CD8-positive, alpha-beta memory T cell (primary cell): ENCODE measurements at regions not wholly inside any gene's neighbourhood (a gene's known extent, or its start where the extent isn't known, plus 50 kb on each side); places are given as distances from the start of the nearest gene placed in this dataset.
"Not testable (repeated sequence)": the region's sequence is repeated elsewhere in the genome, so short reads cannot be mapped to it uniquely, and the experiment has no call there.

Experiments used
- CTCF ChIA-PET: fragments of 350-600 bp; sonication (Branson Sonifier 250); formaldehyde crosslinking; loops from one replicate; lab custom pipeline; 2021; ENCODE audit warnings: antibody characterized with exemption; lab: Charles Lee
- POLR2A ChIA-PET: fragments of 350-600 bp; sonication (Branson Sonifier 250); formaldehyde crosslinking; loops from one replicate; lab custom pipeline; 2021; ENCODE audit warnings: antibody characterized with exemption; lab: Charles Lee
- DNase-seq, 5 donors: peaks; one replicate each; pipeline versions ENCODE4 v3.0.0 to v3.0.0-alpha.2; 2020 to 2022; ENCODE audit warnings: mixed read lengths in 1 of 5
- H3K27ac ChIP-seq: one replicate; pipeline ENCODE4 v1.7.0; 2013; ENCODE audit warnings: low read depth, mild to moderate bottlenecking, low read length, moderate library complexity
- H3K27me3 ChIP-seq: 2 replicates; pipeline ENCODE4 v1.7.0; 2013; ENCODE audit warnings: low read length, mild to moderate bottlenecking; ENCODE audit not compliant: insufficient read depth, poor library complexity, severe bottlenecking
- H3K36me3 ChIP-seq: 2 replicates; pipeline ENCODE4 v1.7.0; 2013; ENCODE audit warnings: mild to moderate bottlenecking, low read length, moderate library complexity; ENCODE audit not compliant: insufficient read depth
- H3K4me1 ChIP-seq: 2 replicates; pipeline ENCODE4 v1.7.0; 2013; ENCODE audit warnings: mild to moderate bottlenecking, low read length, moderate library complexity; ENCODE audit not compliant: insufficient read depth
- H3K4me3 ChIP-seq: 2 replicates; pipeline ENCODE4 v1.7.0; 2013; ENCODE audit warnings: mild to moderate bottlenecking, low read length
- H3K9me3 ChIP-seq: 2 replicates; pipeline ENCODE4 v1.7.0; 2013; ENCODE audit warnings: mild to moderate bottlenecking, low read length
- H3K27ac Mint-ChIP-seq, 8 donors: one replicate each; pipeline ENCODE4 v1.8.0; 2020 to 2021; ENCODE audit warnings: mixed read lengths in 8 of 8, mild to moderate bottlenecking in 6 of 8, inconsistent platforms in 3 of 8, moderate library complexity in 3 of 8
- H3K27me3 Mint-ChIP-seq, 2 donors: one replicate each; pipeline ENCODE4 v1.8.0; 2020 to 2021; ENCODE audit warnings: mixed read lengths in 2 of 2, mild to moderate bottlenecking in 1 of 2, moderate library complexity in 1 of 2
- H3K36me3 Mint-ChIP-seq, 3 donors: one replicate each; pipeline ENCODE4 v1.8.0; 2020 to 2021; ENCODE audit warnings: mixed read lengths in 3 of 3, inconsistent platforms in 1 of 3, mild to moderate bottlenecking in 1 of 3
- H3K4me1 Mint-ChIP-seq, 3 donors: one replicate each; pipeline ENCODE4 v1.8.0; 2020 to 2021; ENCODE audit warnings: mixed read lengths in 3 of 3, inconsistent platforms in 1 of 3, mild to moderate bottlenecking in 1 of 3
- H3K4me3 Mint-ChIP-seq, 7 donors: one replicate each; pipeline ENCODE4 v1.8.0; 2020 to 2021; ENCODE audit warnings: mixed read lengths in 7 of 7, mild to moderate bottlenecking in 6 of 7, moderate library complexity in 4 of 7, inconsistent platforms in 2 of 7
- H3K9me3 Mint-ChIP-seq, 5 donors: one replicate each; pipeline ENCODE4 v1.8.0; 2020 to 2022; ENCODE audit warnings: mixed read lengths in 5 of 5, mild to moderate bottlenecking in 3 of 5, moderate library complexity in 2 of 5, inconsistent platforms in 1 of 5

DNA sequence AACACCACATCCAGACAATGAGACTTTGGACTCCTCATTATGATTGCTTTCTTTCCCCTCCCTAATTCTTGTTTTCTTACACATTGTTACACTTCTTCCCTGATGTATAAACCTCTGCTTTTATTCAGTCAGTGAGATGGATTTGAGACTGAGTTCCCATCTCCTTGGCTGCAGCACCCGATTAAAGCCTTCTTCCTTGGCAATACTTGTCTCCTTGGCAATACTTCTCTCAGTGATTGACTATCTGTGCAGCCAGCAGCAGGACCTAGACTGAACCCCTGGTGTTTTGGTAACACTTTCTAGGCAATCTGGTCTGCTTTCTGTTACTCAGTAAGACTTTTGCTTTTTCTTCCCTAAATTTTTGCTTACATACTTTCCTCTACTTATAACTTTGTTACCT is 492.8 kb upstream of the SMC2 start:
- Histone ChIP-seq H3K36me3 (no peaks in the 10 kb centered on the region), H3K4me3 (no peak overlapping the region), H3K27me3 (no peaks in the 10 kb centered on the region), H3K9me3 (no peaks in the 10 kb centered on the region), H3K27ac (no peak overlapping the region), H3K4me1 (no peaks in the 10 kb centered on the region)
- Mint-ChIP-seq H3K27me3 (no peaks in the 10 kb centered on the region), H3K27ac (no peak overlapping the region), H3K4me3 (no peak overlapping the region), H3K36me3 (no peaks in the 10 kb centered on the region), H3K9me3 (peaks cover 0 to 30% (median 6%) of the 10 kb centered on the region in 5 donors), H3K4me1 (no peaks in the 10 kb centered on the region)
- DNase-seq = no peak
- POLR2A ChIA-PET = no interaction called here
- CTCF ChIA-PET = no interaction called here

DNA sequence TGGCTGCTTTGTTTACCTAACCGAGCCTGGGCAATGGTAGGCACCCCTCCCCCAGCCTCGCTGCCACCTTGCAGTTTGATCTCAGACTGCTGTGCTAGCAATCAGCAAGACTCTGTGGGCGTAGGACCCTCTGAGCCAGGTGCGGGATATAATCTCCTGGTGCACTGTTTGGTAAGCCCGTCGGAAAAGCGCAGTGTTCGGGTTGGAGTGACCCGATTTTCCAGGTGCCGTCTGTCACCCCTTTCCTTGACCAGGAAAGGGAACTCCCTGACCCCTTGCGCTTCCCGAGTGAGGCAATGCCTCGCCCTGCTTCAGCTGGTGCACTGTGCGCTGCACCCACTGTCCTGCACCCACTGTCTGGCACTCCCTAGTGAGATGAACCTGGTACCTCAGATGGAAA is 482.2 kb upstream of the SMC2 start:
- POLR2A ChIA-PET, H3K27me3 Mint-ChIP-seq, H3K9me3 ChIP-seq, H3K36me3 Mint-ChIP-seq, CTCF ChIA-PET, H3K27ac Mint-ChIP-seq, H3K27me3 ChIP-seq, DNase-seq, H3K4me1 ChIP-seq, H3K4me1 Mint-ChIP-seq, H3K4me3 Mint-ChIP-seq, H3K36me3 ChIP-seq, H3K4me3 ChIP-seq, H3K27ac ChIP-seq: not testable (repeated sequence)
- H3K9me3 Mint-ChIP-seq = peaks cover 0 to 15% (median 6%) of the 10 kb centered on the region in 5 donors

DNA sequence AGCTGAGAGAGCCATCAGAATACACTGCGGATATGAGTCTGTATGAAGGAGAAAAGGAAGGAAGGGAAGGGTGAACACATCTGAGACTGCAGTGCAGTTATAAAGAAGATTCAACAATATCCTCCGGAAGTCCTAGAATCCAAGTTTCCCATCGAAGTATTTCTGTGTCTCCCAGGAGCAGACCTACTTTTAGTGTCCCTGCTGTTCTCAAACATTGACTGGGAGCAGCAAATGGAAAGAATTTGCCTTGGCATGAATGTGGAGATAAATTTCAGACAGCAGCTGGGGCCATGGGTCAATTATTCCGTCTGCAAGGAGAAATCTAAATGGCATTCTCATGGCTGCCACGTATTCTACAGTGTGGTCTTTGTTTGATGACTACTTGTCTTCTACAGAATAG is 478.1 kb upstream of the SMC2 start:
- no peaks in the 10 kb centered on the region for H3K27me3 ChIP-seq
- no peaks in the 10 kb centered on the region for H3K4me1 ChIP-seq
- no peaks in the 10 kb centered on the region for H3K36me3 ChIP-seq
- Mint-ChIP-seq H3K27me3 (no peaks in the 10 kb centered on the region), H3K9me3 (peaks cover 0 to 10% (median 6%) of the 10 kb centered on the region in 5 donors), H3K4me3 (no peak overlapping the region), H3K4me1 (no peaks in the 10 kb centered on the region), H3K27ac (no peak overlapping the region), H3K36me3 (no peaks in the 10 kb centered on the region)
- ChIA-PET POLR2A (no interaction called here), CTCF (no interaction called here)
- no peak overlapping the region for H3K27ac ChIP-seq
- H3K9me3 ChIP-seq = no peaks in the 10 kb centered on the region
- DNase-seq = no peak
- H3K4me3 ChIP-seq = no peak overlapping the region

DNA sequence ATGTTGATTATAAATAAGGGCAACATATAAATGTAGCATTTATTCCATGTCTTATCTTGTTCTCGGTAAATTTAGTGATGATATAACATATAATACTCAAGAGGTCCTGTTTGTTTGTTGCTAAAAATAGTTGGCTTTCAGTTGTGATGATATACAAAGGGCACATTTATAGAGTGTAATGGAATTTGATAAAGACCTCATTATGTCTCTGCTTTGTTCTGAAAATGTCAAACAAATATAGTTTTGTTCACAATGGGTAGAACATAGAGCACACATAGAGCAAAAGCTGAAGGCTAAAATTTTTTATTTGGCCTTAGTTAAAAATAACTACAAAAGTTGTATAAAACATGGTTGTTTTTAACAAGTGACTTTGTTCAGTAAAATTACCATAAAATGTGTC is 477.1 kb upstream of the SMC2 start:
- ChIA-PET CTCF (no interaction called here), POLR2A (no interaction called here)
- H3K36me3 ChIP-seq = no peaks in the 10 kb centered on the region
- H3K27me3 ChIP-seq = no peaks in the 10 kb centered on the region
- H3K9me3 ChIP-seq = no peaks in the 10 kb centered on the region
- H3K4me3 ChIP-seq = no peak overlapping the region
- Mint-ChIP-seq H3K9me3 (peaks cover 0 to 10% (median 7%) of the 10 kb centered on the region in 5 donors), H3K27ac (no peak overlapping the region), H3K4me3 (no peak overlapping the region), H3K27me3 (no peaks in the 10 kb centered on the region), H3K4me1 (no peaks in the 10 kb centered on the region), H3K36me3 (no peaks in the 10 kb centered on the region)
- DNase-seq = no peak
- H3K4me1 ChIP-seq = no peaks in the 10 kb centered on the region
- no peak overlapping the region for H3K27ac ChIP-seq

DNA sequence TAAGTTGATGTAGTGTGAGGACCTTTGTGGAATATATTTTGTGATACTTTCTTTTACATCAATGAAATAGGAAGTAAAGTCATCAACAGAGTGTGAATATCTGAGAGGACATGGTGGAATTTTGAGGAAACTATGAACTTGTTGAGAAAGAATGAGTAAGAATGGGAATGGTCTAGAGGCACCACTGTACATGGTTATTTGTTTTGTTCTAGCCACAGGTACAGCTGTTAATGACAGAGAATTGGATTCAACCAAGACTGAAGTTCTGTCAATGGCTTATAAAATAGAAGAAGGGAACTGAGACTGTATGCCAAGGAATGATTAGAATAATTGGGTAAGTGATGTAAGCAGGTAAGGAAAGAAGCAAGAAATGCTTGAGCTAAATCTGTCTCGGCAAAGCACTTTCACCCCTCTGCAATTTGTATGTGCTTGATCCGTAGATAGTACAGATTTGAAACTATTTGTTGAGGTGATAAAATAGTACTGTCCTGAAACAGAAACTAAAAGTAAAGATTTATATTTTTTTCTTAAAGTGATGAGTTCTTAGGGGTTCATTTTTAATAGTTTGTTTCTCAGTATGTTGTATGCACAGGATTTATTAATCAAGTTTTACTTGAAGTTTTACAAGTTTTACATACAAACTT is 468.8 kb upstream of the SMC2 start:
- no peak overlapping the region for H3K27ac Mint-ChIP-seq
- H3K4me3 Mint-ChIP-seq = no peak overlapping the region
- H3K9me3 Mint-ChIP-seq = peaks cover 0 to 21% (median 3%) of the 10 kb centered on the region in 5 donors
- ChIA-PET POLR2A (no interaction called here), CTCF (no interaction called here)
- H3K36me3 Mint-ChIP-seq = no peaks in the 10 kb centered on the region
- Histone ChIP-seq H3K4me3 (no peak overlapping the region), H3K36me3 (no peaks in the 10 kb centered on the region), H3K27ac (no peak overlapping the region), H3K4me1 (no peaks in the 10 kb centered on the region), H3K9me3 (no peaks in the 10 kb centered on the region), H3K27me3 (no peaks in the 10 kb centered on the region)
- DNase-seq = no peak
- H3K4me1 Mint-ChIP-seq = no peaks in the 10 kb centered on the region
- no peaks in the 10 kb centered on the region for H3K27me3 Mint-ChIP-seq

DNA sequence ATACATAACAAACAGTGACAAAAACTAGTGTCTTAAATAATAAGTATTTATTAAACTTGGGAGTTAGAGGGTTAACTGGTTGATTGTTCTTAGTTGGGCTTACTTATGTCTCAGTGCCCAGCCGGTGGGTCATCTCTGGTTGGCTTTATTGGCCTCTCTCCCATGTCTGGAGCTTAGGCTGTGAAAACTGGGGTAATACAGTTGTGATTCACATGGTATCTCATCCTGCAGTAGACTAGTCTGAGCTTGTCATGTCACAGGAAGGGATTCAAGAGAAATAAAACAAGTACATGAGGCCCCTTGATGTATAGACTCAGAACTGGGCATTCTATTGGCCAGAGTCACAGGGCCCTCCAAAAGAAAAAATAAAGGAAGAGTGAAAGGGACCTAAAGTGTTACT is 466.4 kb upstream of the SMC2 start:
- Histone ChIP-seq H3K4me1 (no peaks in the 10 kb centered on the region), H3K4me3 (no peak overlapping the region), H3K27me3 (no peaks in the 10 kb centered on the region), H3K27ac (no peak overlapping the region), H3K36me3 (no peaks in the 10 kb centered on the region), H3K9me3 (no peaks in the 10 kb centered on the region)
- Mint-ChIP-seq H3K4me3 (no peak overlapping the region), H3K9me3 (peaks cover 0 to 17% (median 0%) of the 10 kb centered on the region in 5 donors), H3K27ac (no peak overlapping the region), H3K36me3 (no peaks in the 10 kb centered on the region), H3K27me3 (no peaks in the 10 kb centered on the region), H3K4me1 (no peaks in the 10 kb centered on the region)
- POLR2A ChIA-PET = no interaction called here
- DNase-seq = no peak
- CTCF ChIA-PET = no interaction called here

DNA sequence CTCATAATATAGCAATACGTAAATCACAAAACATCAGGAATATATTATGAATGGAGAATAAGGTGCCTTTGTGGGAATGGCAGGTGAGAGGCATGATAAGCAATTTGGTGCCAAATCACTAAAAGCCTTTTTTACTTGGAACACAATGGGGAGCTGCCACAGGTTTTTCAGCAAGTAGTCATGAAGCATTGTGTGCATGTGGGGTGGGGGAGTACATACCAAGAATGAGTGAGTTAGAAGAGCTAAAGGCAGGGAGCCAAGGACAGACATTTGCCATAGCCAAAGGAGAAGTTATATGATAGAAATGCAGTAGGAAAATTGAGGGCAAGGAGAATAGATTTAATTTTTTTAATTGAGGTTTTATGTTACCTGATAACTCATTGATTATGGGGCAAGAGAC is 445.0 kb upstream of the SMC2 start:
- no peaks in the 10 kb centered on the region for H3K4me1 ChIP-seq
- no peaks in the 10 kb centered on the region for H3K27me3 ChIP-seq
- DNase-seq = no peak
- H3K4me3 ChIP-seq = no peak overlapping the region
- H3K4me1 Mint-ChIP-seq = no peaks in the 10 kb centered on the region
- H3K9me3 Mint-ChIP-seq = peaks cover 0 to 9% (median 3%) of the 10 kb centered on the region in 5 donors
- no peak overlapping the region for H3K27ac Mint-ChIP-seq
- H3K27ac ChIP-seq = no peak overlapping the region
- H3K27me3 Mint-ChIP-seq = peaks cover 0 to 2% of the 10 kb centered on the region in 2 donors
- no peaks in the 10 kb centered on the region for H3K36me3 ChIP-seq
- no peak overlapping the region for H3K4me3 Mint-ChIP-seq
- no peaks in the 10 kb centered on the region for H3K9me3 ChIP-seq
- POLR2A ChIA-PET = no interaction called here
- CTCF ChIA-PET = no interaction called here
- no peaks in the 10 kb centered on the region for H3K36me3 Mint-ChIP-seq

DNA sequence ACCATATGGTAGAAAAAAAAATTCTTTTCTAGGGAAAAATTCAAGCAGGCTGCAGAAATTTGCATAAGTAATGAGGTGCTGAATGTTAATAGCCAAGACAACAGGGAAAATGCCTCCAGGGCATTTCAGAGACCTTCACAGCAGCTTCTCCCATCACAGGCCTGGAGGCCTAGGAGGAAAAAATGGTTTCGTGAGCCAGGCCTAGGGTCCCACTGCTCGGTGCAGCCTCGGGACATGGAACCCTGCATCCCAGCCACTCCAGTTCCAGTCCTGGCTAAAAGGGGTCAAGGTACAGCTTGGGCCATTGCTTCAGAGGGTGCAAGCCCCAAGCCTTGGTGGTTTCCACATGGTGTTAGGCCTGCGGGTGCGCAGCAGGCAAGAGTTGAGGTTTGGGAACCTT is 436.0 kb upstream of the SMC2 start:
- Histone ChIP-seq H3K36me3 (no peaks in the 10 kb centered on the region), H3K4me1 (no peaks in the 10 kb centered on the region), H3K9me3 (no peaks in the 10 kb centered on the region), H3K27ac (no peak overlapping the region), H3K4me3 (no peak overlapping the region), H3K27me3 (no peaks in the 10 kb centered on the region)
- Mint-ChIP-seq H3K36me3 (no peaks in the 10 kb centered on the region), H3K27ac (no peak overlapping the region), H3K4me3 (no peak overlapping the region), H3K27me3 (no peaks in the 10 kb centered on the region), H3K4me1 (no peaks in the 10 kb centered on the region), H3K9me3 (peaks cover 8 to 30% (median 11%) of the 10 kb centered on the region in 5 donors)
- ChIA-PET CTCF (no interaction called here), POLR2A (no interaction called here)
- DNase-seq = no peak

DNA sequence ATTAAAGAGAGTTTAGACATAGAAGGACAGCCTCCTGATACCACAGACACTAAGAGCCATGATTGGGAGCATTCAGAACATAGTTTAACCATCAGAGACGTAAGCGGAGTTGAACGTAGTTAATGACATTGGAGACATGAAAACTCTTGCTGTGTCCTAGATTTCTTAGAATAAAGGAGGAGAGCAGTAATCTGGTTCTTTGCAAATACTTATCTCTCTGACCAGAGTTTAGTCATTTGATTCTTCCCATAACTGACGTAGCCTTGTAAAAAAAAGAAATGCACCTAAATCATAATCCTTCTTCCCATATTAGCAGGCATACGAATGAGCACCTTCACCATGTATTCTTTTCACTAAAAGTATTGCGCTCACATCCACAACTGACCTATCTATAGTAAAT is 433.3 kb upstream of the SMC2 start:
- Histone ChIP-seq H3K9me3 (no peaks in the 10 kb centered on the region), H3K36me3 (no peaks in the 10 kb centered on the region), H3K4me1 (no peaks in the 10 kb centered on the region), H3K27me3 (no peaks in the 10 kb centered on the region), H3K4me3 (no peak overlapping the region), H3K27ac (no peak overlapping the region)
- no peaks in the 10 kb centered on the region for H3K4me1 Mint-ChIP-seq
- H3K36me3 Mint-ChIP-seq = no peaks in the 10 kb centered on the region
- H3K4me3 Mint-ChIP-seq = no peak overlapping the region
- H3K9me3 Mint-ChIP-seq = peaks cover 8 to 21% (median 11%) of the 10 kb centered on the region in 5 donors
- DNase-seq = no peak
- POLR2A ChIA-PET = no interaction called here
- CTCF ChIA-PET = no interaction called here
- H3K27me3 Mint-ChIP-seq = no peaks in the 10 kb centered on the region
- no peak overlapping the region for H3K27ac Mint-ChIP-seq
